Uterus (tissue), 3 donors: ENCODE measurements at regions not wholly inside any gene's neighbourhood (a gene's known extent, or its start where the extent isn't known, plus 50 kb on each side); places are given as distances from the start of the nearest gene placed in this dataset.

Experiments used
- DNase-seq, 2 donors: peaks; one replicate each; pipeline ENCODE4 v3.0.0-alpha.2; 2019 to 2020
- H3K27ac ChIP-seq, 2 donors: fragments of 200-600 bp; sonication (generic); 1 replicate in 1 of 2; 2 replicates in 1 of 2; pipeline ENCODE4 v1.5.1; 2016 to 2018
- H3K27me3 ChIP-seq, 2 donors: fragments of 200-600 bp; sonication (generic); one replicate each; pipeline ENCODE4 v1.5.1; 2018 to 2019; ENCODE audit warnings: control low read depth in 1 of 2
- H3K36me3 ChIP-seq, 2 donors: fragments of 200-600 bp; sonication (generic); one replicate each; pipeline ENCODE4 v1.5.1; 2019; ENCODE audit warnings: control low read depth in 1 of 2
- H3K4me1 ChIP-seq, 2 donors: fragments of 200-600 bp; sonication (generic); one replicate each; pipeline ENCODE4 v1.5.1; 2018 to 2019; ENCODE audit warnings: control low read depth in 1 of 2
- H3K4me3 ChIP-seq, 2 donors: fragments of 200-600 bp; sonication (generic); 1 replicate in 1 of 2; 2 replicates in 1 of 2; pipeline ENCODE4 v1.5.1; 2018 to 2019; ENCODE audit warnings: mild to moderate bottlenecking in 1 of 2
- H3K9me3 ChIP-seq, 2 donors: fragments of 200-600 bp; sonication (generic); one replicate each; pipeline ENCODE4 v1.5.1; 2019; ENCODE audit warnings: control low read depth in 1 of 2
- POLR2A ChIP-seq, 2 donors: fragments of 450-650 bp; IDR thresholded peaks; one replicate each; pipeline ENCODE4 v1.6.1; 2016; ENCODE audit warnings: antibody characterized with exemption in 2 of 2, mild to moderate bottlenecking in 1 of 2, moderate library complexity in 1 of 2
- intact Hi-C: fragments of 100-400 bp; cut with DNase I; formaldehyde crosslinking; loops from one replicate; pipeline ENCODE4 v1.15.1; 2023; ENCODE audit warnings: low total_unique reads
- TF ChIP-seq, protein P1 (sequence below), 4 experiments: fragments of 200-600 bp in 2 of 4; fragments of 450-650 bp in 2 of 4; sonication (generic) in 2 of 4; IDR thresholded peaks; one replicate each; pipeline ENCODE4 v1.5.1; 2016 to 2019; ENCODE audit warnings: antibody characterized with exemption in 4 of 4, mild to moderate bottlenecking in 2 of 4, moderate library complexity in 1 of 4
- donor health status: DM: yes; HTN: yes; CAD: no.

DNA sequence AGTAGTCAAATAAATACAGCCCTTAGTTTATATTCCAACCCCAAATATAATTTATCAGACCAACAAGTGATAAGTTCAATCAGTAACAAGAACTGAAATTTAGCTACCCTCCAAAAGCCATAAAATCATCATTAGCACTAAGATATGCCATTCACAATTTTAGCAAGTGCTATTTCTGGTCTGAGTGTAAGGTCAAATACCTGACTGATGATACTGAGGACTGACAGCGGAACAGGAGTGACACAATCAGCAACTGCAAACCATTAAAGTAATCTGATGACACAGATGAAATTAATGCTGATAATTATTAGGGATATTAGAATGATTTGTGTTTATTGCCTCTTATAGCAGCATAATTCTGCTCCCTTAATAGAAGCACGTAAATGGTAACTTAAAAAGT, 152.7 kb upstream of the SPHKAP start:
- no peak for DNase-seq
- no peak overlapping the region for H3K27ac ChIP-seq
- H3K9me3 ChIP-seq, result no peaks in the 10 kb centered on the region
- no peaks in the 10 kb centered on the region for H3K4me1 ChIP-seq
- no peak overlapping the region for H3K4me3 ChIP-seq
- TF ChIP-seq POLR2A (IDR thresholded peaks at IDR 0.05), result no peak
- TF ChIP-seq, protein P1, sequence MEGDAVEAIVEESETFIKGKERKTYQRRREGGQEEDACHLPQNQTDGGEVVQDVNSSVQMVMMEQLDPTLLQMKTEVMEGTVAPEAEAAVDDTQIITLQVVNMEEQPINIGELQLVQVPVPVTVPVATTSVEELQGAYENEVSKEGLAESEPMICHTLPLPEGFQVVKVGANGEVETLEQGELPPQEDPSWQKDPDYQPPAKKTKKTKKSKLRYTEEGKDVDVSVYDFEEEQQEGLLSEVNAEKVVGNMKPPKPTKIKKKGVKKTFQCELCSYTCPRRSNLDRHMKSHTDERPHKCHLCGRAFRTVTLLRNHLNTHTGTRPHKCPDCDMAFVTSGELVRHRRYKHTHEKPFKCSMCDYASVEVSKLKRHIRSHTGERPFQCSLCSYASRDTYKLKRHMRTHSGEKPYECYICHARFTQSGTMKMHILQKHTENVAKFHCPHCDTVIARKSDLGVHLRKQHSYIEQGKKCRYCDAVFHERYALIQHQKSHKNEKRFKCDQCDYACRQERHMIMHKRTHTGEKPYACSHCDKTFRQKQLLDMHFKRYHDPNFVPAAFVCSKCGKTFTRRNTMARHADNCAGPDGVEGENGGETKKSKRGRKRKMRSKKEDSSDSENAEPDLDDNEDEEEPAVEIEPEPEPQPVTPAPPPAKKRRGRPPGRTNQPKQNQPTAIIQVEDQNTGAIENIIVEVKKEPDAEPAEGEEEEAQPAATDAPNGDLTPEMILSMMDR (IDR thresholded peaks at IDR 0.05), result no peak
- H3K27me3 ChIP-seq, result no peaks in the 10 kb centered on the region
- intact Hi-C loops, result no loop called here
- no peaks in the 10 kb centered on the region for H3K36me3 ChIP-seq

GRCh38 chr2:228329282-228329681, 147.8 kb upstream of the SPHKAP start:
- Histone ChIP-seq H3K36me3 (no peaks in the 10 kb centered on the region), H3K27me3 (no peaks in the 10 kb centered on the region), H3K4me1 (no peaks in the 10 kb centered on the region), H3K9me3 (no peaks in the 10 kb centered on the region), H3K27ac (no peak overlapping the region), H3K4me3 (no peak overlapping the region)
- intact Hi-C loops, result no loop called here
- no peak for DNase-seq
- no peak for TF ChIP-seq POLR2A (IDR thresholded peaks at IDR 0.05)
- TF ChIP-seq, protein P1 (IDR thresholded peaks at IDR 0.05), result no peak

DNA sequence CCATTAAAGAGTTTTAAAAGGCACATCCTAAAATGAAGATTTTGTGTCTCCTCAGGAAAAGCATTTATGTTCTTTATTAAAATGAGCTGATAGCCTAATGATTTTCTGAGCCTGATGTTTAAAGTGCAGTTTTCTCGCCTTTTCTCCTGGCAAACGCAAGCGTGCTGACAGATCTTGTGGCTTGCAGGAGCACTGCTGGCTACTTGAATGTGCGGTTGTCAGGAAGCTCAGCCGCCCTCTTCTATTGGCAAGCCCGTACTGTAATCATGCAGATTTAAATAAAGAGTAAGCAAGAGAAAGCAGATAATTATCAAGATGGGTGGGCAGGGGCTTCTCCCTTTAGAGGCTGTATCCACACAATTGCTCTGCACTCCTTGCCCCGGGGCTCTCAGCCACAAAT, 139.5 kb upstream of the SPHKAP start:
- Histone ChIP-seq H3K36me3 (no peaks in the 10 kb centered on the region), H3K27me3 (no peaks in the 10 kb centered on the region), H3K9me3 (no peaks in the 10 kb centered on the region), H3K4me3 (no peak overlapping the region), H3K4me1 (no peaks in the 10 kb centered on the region), H3K27ac (no peak overlapping the region)
- DNase-seq, result no peak
- intact Hi-C loops, result no loop called here
- TF ChIP-seq, protein P1 (IDR thresholded peaks at IDR 0.05), result no peak
- TF ChIP-seq POLR2A (IDR thresholded peaks at IDR 0.05), result no peak

DNA sequence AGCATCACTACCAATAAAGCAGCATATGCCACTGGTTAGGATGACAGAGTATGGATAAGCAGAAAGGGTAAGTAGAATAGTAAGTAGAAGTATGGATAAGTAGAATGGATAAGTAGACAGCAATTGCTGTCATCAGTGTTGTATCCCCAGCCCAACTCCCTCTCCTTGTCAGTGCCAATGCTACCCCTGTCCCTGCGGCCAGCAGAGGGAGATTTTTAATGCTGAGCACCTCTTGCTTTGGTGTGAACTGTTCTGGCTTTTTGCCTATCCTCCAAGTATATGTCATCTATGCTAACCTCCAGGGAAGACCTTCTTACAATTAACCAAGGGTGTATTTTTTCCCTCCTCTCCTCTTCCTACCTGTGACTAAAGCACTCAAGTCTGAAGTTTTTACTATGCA, 136.7 kb upstream of the SPHKAP start:
- no peak for DNase-seq
- Histone ChIP-seq H3K4me1 (no peaks in the 10 kb centered on the region), H3K9me3 (no peaks in the 10 kb centered on the region), H3K36me3 (no peaks in the 10 kb centered on the region), H3K4me3 (no peak overlapping the region), H3K27me3 (no peaks in the 10 kb centered on the region), H3K27ac (no peak overlapping the region)
- TF ChIP-seq, protein P1 (IDR thresholded peaks at IDR 0.05), result no peak
- TF ChIP-seq POLR2A (IDR thresholded peaks at IDR 0.05), result no peak
- intact Hi-C loops, result no loop called here

DNA sequence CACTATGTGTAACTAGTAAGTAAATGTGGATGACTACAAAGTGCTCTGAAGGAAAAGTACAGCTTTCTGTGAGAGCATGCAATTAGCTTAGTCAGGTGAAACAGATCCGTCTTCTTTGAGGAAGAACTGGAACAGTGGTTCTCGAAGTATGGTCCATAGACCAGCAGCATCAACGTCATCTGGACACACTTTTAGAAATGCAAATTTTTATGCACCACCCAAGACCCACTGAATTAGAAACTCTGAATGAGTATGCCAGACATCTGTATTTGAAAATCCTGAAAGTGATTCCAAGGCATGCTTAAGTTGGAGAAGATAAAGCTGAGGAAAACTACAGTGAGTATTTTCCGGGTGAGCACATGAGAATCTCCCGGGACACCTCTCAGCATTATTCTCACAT, 130.7 kb upstream of the SPHKAP start:
- H3K9me3 ChIP-seq, result no peaks in the 10 kb centered on the region
- no peak overlapping the region for H3K4me3 ChIP-seq
- TF ChIP-seq, protein P1 (IDR thresholded peaks at IDR 0.05), result no peak
- no peak for TF ChIP-seq POLR2A (IDR thresholded peaks at IDR 0.05)
- no peaks in the 10 kb centered on the region for H3K27me3 ChIP-seq
- H3K4me1 ChIP-seq, result no peaks in the 10 kb centered on the region
- no peaks in the 10 kb centered on the region for H3K36me3 ChIP-seq
- no peak for DNase-seq
- no peak overlapping the region for H3K27ac ChIP-seq
- intact Hi-C loops, result no loop called here
